Activated naive CD4-positive, alpha-beta T cell treated with anti-CD3 and anti-CD28 coated beads for 36 hours (primary cell): ENCODE measurements at regions not wholly inside any gene's neighbourhood (a gene's known extent, or its start where the extent isn't known, plus 50 kb on each side); places are given as distances from the start of the nearest gene placed in this dataset.

Source experiments
- CTCF ChIA-PET: fragments of 350-600 bp; sonication (Branson Sonifier 250); formaldehyde crosslinking; loops from one replicate; lab custom pipeline; 2021; ENCODE audit warnings: antibody characterized with exemption; lab: Charles Lee
- DNase-seq: peaks from one replicate; pipeline ENCODE4 v3.0.0-alpha.2; 2020
- H3K27ac Mint-ChIP-seq: one replicate; pipeline ENCODE4 v1.8.0; 2021; ENCODE audit warnings: mild to moderate bottlenecking, mixed read lengths
- H3K27me3 Mint-ChIP-seq: one replicate; pipeline ENCODE4 v1.8.0; 2021; ENCODE audit warnings: low read depth, mixed read lengths
- H3K36me3 Mint-ChIP-seq: one replicate; pipeline ENCODE4 v1.8.0; 2021; ENCODE audit warnings: low read depth, mixed read lengths
- H3K4me1 Mint-ChIP-seq: one replicate; pipeline ENCODE4 v1.8.0; 2021; ENCODE audit warnings: low read depth, mixed read lengths
- H3K4me3 Mint-ChIP-seq: one replicate; pipeline ENCODE4 v1.8.0; 2021; ENCODE audit warnings: mild to moderate bottlenecking, moderate library complexity, mixed read lengths
- H3K9me3 Mint-ChIP-seq: one replicate; pipeline ENCODE4 v1.8.0; 2021; ENCODE audit warnings: mixed read lengths
- intact Hi-C: fragments of 100-400 bp; cut with micrococcal nuclease; formaldehyde crosslinking; loops from one replicate; pipeline ENCODE4 v1.15.1; 2023

DNA sequence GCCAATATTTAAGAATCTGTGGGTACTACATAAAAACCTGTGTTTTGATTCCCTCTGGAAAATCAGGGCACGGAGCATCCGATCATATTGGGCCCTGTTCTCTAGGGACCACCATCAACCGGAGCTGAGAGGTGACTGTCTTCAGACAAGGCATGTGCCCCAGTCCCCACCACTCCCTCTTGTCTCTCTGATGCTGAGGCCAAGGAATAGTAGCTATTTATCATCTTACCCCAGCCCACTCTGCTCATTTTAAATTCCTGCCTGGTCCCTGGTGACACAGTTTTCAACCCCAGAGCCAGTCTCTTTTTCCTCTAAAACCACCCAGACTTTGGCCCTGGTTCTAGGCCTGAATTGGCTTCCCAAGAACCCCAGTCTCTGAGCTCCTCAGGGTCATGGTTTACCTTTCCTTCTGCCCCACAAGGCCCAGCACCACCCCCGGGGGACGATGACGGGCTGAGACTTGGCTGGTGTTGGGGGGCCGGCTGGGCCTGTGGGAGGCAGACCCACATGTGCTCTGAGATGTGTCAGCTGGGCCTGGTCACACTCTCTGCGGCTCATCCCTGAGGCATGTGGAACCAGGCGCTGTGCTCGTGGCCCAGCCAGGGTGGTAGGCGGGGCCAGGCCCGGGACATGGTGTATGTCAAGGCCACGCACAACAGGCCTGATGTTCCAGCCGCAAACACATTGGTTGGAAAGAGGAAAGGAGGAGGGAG lies 114.4 kb downstream of the CEBPB start:
- CTCF ChIA-PET = no interaction called here
- DNase-seq = no peak
- Mint-ChIP-seq H3K27me3 (no peaks in the 10 kb centered on the region), H3K4me1 (no peaks in the 10 kb centered on the region), H3K9me3 (no peaks in the 10 kb centered on the region), H3K27ac (no peak overlapping the region), H3K36me3 (no peaks in the 10 kb centered on the region), H3K4me3 (no peak overlapping the region)
- intact Hi-C loops = no loop called here

DNA sequence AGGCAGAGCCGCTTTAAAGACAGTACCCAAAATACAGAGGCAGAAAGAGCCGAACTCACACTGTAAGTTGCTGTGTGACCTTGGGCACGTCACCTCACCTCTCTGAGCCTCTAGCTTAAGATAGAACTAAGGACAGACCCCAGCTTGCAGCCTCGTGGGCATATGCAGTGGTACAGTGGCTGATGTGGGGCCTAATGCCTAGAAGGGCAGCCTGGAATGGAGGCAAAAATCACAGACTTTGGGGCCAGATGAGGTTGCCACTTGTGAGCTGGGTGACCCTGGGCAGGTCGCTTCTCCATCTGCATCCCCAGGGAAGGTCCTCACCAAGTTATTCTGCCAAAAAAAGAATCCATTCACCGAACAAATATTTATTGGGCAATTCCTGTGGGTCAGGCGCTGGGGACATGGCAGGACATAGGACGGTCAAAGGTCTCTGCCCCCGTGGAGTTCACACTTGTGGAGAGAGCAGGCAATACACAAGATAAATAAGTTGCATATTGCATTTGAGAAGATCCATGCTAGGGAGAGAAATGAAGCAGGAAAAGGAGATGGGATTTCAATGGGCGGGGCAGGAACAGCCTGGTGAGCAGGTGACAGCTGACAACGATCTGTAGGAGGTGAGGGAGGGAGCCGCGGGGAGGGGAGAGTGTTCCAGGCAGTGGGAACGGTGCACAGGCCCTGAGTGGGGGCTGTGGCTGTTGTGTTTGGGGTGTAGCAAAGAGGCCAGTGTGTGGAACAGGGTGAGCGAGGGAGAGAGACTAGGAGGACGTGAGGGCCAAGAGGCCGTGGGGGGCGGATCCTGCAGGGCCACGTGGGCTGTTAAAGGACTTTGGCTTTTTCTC lies 115.2 kb downstream of the CEBPB start:
- intact Hi-C loops = no loop called here
- H3K36me3 Mint-ChIP-seq = no peaks in the 10 kb centered on the region
- H3K27me3 Mint-ChIP-seq = no peaks in the 10 kb centered on the region
- CTCF ChIA-PET = no interaction called here
- H3K9me3 Mint-ChIP-seq = no peaks in the 10 kb centered on the region
- H3K27ac Mint-ChIP-seq = no peak overlapping the region
- no peak for DNase-seq
- no peak overlapping the region for H3K4me3 Mint-ChIP-seq
- no peaks in the 10 kb centered on the region for H3K4me1 Mint-ChIP-seq

DNA sequence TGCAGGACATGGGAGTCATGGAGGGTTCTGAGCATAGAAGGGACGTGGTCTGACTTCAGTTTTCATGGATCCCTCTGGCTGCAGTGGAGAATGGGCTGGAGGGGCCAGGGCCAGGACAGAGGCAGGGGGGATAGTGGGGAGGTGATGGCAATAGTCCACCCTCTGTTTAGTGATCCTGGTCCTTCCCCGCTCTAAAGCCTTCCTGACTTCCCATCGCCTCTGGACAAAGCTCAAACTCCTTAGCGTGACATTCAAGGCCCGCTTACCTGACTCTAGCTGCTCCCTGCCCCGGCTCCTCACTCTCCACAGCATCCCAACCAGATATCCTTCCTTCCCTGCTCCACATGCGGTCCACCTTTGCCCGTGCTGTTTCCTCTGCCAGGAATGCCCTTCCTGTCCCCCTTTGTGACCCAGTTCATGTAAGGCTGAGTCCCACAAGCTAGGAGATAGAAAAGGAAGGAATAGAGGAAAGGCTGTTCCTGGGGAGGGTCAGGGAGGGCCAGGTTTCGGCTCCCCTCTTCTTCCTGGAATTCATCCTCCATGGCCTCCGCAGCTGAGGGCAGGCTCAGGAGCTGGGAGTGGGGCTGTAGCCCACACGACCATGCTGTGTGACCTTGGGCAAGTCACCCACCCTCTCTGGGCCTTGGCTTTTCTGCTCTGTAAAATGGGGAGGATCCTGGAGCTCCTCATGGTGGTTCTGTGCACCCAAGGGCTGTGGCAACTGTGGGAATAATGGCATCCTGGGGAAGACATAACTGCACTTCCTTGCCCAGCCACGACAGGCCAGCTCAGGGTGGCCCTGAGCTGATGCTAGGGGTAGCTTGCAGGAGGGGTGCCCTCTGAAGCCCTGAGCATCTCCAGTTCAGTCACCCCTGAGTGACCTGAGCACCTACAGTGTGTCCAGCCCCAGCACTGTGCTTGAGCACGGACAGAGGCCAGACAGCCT lies 116.1 kb downstream of the CEBPB start:
- Mint-ChIP-seq H3K36me3 (no peaks in the 10 kb centered on the region), H3K9me3 (no peaks in the 10 kb centered on the region), H3K27ac (no peak overlapping the region), H3K4me3 (no peak overlapping the region), H3K4me1 (no peaks in the 10 kb centered on the region), H3K27me3 (no peaks in the 10 kb centered on the region)
- no peak for DNase-seq
- CTCF ChIA-PET = interaction anchor here (0.6 kb wide), 1 partner anchor 526 kb away, joined by 3 read pairs; no protein-coding TSS in a partner anchor
- intact Hi-C loops = no loop called here

DNA sequence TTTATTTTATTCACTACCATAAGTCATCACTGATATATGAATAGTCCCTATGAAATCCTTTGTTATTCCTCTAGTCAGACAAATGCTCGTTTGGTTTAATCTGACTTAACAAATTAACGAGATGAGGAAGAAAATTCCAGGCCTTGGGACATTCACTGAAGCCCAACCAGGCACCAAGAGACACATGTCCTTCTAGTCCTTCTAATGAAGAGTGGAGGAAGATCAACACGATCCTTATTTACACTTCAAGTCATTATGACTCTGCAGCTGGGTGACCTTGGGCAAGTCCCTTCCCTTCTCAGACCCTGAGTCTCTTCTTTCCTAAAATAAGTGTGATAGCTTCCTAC lies 117.5 kb downstream of the CEBPB start:
- no peak for DNase-seq
- Mint-ChIP-seq H3K9me3 (no peaks in the 10 kb centered on the region), H3K36me3 (no peaks in the 10 kb centered on the region), H3K27me3 (no peaks in the 10 kb centered on the region), H3K4me3 (no peak overlapping the region), H3K27ac (no peak overlapping the region), H3K4me1 (no peaks in the 10 kb centered on the region)
- intact Hi-C loops = no loop called here
- CTCF ChIA-PET = no interaction called here

DNA sequence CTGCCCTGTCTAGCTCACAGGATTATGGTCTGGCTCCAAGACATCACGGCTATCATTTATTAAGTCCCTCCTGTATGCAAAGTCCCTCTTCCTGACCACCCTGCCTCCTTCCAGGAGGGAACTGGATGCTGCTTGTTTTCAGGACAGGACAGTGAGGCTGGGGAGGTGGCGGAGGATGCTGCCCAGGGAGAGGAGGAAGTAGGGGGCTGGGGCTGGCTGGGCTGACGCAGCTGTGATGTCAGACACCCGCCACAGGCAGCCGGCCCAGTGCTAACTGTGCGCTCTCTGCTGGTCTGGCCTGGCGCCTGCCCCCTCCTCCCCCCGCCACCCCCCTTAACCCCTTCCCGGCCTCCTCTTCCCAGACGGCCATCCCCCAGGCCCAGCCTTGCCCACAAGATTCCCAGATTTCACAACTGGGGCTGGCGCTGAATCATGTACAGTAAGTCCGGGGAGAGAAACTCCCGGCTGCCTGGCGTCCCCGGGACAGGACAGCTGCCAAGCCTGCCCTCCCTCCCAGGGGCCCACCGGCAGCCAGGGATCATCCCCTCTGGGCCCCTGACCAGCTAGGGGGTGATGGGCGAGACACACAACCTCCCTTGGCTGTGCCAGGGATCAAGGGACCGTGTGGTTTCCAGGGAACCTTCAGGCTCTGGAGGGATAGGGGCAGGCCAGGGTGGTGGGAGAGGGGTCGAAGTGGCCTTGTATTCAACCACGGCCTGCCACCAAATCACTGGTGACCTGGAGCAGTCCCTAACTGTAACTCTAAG lies 118.1 kb downstream of the CEBPB start:
- CTCF ChIA-PET = no interaction called here
- intact Hi-C loops = no loop called here
- H3K4me3 Mint-ChIP-seq = no peak overlapping the region
- no peaks in the 10 kb centered on the region for H3K36me3 Mint-ChIP-seq
- H3K27me3 Mint-ChIP-seq = no peaks in the 10 kb centered on the region
- no peaks in the 10 kb centered on the region for H3K4me1 Mint-ChIP-seq
- H3K27ac Mint-ChIP-seq = no peak overlapping the region
- DNase-seq = no peak
- H3K9me3 Mint-ChIP-seq = no peaks in the 10 kb centered on the region

DNA sequence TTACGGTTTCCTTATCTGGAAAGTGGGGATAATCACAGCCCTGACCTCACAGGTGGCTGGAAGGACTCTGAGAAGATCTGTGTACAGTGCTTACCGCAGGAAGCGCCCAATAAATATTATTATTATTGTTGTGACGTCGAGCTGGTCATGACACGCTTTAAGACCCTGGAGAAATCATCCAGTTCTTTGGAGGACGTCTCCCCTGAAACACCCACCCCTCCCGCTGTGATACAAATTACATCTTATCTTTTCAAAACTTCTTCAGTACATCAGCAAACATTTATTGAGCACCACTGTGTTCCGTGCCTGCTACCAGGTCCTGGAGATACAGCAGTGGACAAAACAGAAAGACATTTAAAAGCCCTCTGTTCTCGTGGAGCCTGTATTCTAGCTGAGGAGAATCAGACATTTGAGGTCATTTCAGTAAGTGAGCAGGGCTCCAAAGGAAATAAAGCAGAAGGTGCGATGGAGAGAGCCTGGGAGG lies 118.7 kb downstream of the CEBPB start:
- peaks cover 3% of the 10 kb centered on the region for H3K27me3 Mint-ChIP-seq
- no peaks in the 10 kb centered on the region for H3K9me3 Mint-ChIP-seq
- no peaks in the 10 kb centered on the region for H3K4me1 Mint-ChIP-seq
- no peak overlapping the region for H3K27ac Mint-ChIP-seq
- no peak for DNase-seq
- H3K4me3 Mint-ChIP-seq = no peak overlapping the region
- CTCF ChIA-PET = interaction anchor here (1.2 kb wide), 1 partner anchor 155 kb away, joined by 3 read pairs; no protein-coding TSS in a partner anchor
- no peaks in the 10 kb centered on the region for H3K36me3 Mint-ChIP-seq
- intact Hi-C loops = no loop called here

DNA sequence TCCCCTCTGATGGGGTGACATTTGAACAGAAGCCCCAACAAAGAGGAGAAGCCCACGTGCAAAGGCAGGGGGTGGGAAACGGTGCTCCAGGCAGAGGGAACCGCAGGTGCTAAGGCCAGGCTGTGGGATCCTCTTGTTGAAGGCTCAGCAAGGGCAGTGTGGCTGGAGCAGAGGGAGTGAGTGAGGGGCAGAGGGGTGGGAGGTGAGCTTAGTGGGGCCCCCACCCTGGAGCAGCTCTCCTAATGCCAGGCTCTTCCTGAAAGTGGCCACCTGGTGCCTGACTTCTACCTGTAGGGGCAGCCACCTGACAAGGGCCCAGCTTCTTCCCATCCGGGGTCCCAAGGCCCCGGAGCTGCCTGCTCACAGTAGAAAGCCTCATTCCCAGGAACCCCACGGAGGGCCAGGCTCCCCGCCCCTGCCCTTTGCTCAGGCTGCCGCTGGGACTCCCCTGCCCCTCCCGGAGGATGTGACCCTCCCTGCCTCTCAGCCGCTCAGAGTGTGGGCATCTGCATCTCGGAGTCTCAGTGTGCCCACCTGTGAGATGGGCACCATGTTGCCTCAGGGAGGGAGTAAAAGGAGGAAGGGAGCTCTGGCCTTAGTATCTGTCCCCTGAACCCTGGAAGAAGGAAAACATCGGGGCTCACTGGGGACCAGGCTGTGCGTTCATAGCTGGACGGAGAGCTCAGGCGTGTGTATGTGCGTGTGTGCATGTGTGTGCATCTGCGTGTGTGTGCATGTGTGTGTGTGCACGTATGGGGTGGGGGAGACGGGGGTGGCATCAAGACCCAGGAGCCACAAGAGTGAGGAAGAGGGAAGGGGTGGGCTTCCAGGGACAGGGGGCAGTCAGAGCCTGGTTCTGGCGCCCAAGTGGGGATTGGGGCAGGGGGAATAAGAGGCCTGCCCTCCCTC lies 119.4 kb downstream of the CEBPB start:
- DNase-seq = no peak
- Mint-ChIP-seq H3K9me3 (peaks cover 3% of the 10 kb centered on the region), H3K27me3 (peaks cover 5% of the 10 kb centered on the region), H3K4me3 (no peak overlapping the region), H3K36me3 (no peaks in the 10 kb centered on the region), H3K4me1 (no peaks in the 10 kb centered on the region), H3K27ac (no peak overlapping the region)
- intact Hi-C loops = no loop called here
- CTCF ChIA-PET = interaction anchor here (1.2 kb wide), 1 partner anchor 154 kb away, joined by 3 read pairs; no protein-coding TSS in a partner anchor

DNA sequence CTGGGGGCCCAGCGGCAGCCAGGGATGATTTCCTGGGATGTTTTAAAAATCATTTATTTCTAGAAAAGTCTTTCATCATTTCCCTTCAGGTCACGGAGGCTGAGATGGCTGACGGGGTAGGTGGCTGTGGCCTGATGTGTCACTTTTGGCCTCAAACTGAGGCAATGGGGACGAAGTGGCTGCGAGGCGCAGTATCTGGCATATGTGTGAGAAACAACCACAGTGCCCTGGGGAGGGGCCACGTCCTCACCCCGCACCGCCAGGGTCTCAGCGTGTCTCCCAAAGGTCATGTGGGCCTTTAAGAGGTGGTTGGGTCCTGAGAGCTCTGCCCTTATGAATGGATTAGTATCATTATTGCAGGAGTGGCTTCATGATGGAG lies 120.0 kb downstream of the CEBPB start:
- H3K27ac Mint-ChIP-seq = no peak overlapping the region
- peaks cover 5% of the 10 kb centered on the region for H3K27me3 Mint-ChIP-seq
- CTCF ChIA-PET = interaction anchor here (1.2 kb wide), 1 partner anchor 153 kb away, joined by 3 read pairs; no protein-coding TSS in a partner anchor
- H3K9me3 Mint-ChIP-seq = peaks cover 3% of the 10 kb centered on the region
- intact Hi-C loops = no loop called here
- no peaks in the 10 kb centered on the region for H3K36me3 Mint-ChIP-seq
- H3K4me3 Mint-ChIP-seq = no peak overlapping the region
- no peak for DNase-seq
- no peaks in the 10 kb centered on the region for H3K4me1 Mint-ChIP-seq

DNA sequence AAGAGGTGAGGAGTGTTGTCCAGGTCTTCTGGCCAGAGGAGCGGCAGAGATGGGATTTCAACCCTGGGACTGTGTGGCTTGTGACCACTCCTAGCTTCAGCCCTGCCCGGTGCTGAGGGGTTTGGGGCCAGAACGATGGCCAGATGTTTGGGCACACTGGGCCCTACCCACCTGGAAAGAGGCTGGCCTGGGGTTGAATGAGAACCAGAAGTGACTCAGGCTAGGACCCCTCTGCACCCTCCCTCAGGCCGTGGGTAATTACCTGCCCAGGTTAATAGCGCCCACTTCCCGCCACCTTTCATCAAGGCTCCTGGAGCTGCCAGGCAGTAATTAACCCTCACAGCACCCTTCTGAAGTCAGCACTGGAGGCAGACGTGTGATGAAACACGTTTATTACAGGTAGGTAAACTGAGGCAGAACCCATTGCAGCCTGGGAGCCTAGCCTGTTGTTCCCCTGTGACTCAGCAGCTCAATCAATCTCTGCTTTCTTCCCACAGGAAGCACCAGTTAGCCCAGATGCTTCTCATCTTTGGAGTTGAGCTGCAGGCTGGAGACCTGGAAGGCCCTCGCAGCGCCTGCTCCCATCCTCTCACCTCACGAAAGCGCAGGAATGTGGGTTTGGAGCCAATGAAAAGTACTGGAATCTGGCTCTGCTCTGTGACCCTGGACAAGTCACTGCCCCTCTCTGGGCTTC lies 120.8 kb downstream of the CEBPB start:
- peaks cover 3% of the 10 kb centered on the region for H3K9me3 Mint-ChIP-seq
- intact Hi-C loops = no loop called here
- H3K4me3 Mint-ChIP-seq = no peak overlapping the region
- H3K27me3 Mint-ChIP-seq = peaks cover 5% of the 10 kb centered on the region
- no peak overlapping the region for H3K27ac Mint-ChIP-seq
- no peaks in the 10 kb centered on the region for H3K36me3 Mint-ChIP-seq
- H3K4me1 Mint-ChIP-seq = no peaks in the 10 kb centered on the region
- no peak for DNase-seq
- CTCF ChIA-PET = no interaction called here

DNA sequence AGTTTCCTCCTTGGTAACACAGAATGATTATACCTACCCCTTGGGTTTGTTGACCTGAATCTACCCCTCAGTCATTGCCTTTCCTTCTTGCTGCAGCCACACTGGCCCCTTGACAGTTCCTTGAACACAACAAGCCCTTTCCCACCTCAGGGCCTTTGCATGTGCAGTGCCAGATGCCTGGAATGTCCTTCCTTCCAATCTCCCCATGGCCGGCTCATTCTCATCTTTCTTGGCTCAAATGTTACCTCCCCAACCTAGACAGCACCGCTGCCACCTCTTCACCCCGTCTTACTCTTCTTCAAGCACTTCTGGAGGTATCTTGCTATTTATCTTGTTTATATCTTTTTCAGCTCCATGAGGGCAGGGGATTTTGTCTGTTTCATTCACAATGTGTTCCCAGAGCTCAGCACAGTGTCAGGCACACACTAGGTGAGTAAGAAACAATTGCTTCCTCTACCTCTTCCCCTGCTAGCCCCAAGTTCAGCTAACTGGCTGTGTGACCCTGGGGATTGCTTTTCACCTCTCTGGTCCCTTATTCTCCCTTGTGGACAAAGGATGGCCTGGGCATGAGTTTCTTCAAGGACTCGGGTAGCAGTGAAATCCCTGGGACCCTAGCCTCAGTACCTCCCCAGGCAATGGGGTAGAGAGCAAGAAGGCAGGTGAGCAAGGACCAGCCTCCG lies 121.5 kb downstream of the CEBPB start:
- CTCF ChIA-PET = no interaction called here

More for the DNA sequence above, 121.5 kb downstream of the CEBPB start:
- Mint-ChIP-seq H3K27ac (no peak overlapping the region), H3K4me3 (no peak overlapping the region), H3K9me3 (peaks cover 3% of the 10 kb centered on the region), H3K27me3 (peaks cover 5% of the 10 kb centered on the region), H3K36me3 (no peaks in the 10 kb centered on the region), H3K4me1 (no peaks in the 10 kb centered on the region)
- intact Hi-C loops = no loop called here
- no peak for DNase-seq
